K562 (cell line): ENCODE measurements at regions not wholly inside any gene's neighbourhood (a gene's known extent, or its start where the extent isn't known, plus 50 kb on each side); places are given as distances from the start of the nearest gene placed in this dataset.

ENCODE experiments used
- ARID2 ChIP-seq: fragments of 450-650 bp; IDR thresholded peaks from 2 replicates; pipeline ENCODE4 v1.6.1; 2017; ENCODE audit warnings: antibody characterized with exemption, mild to moderate bottlenecking
- DEAF1 ChIP-seq: fragments of 450-650 bp; formaldehyde crosslinking; IDR thresholded peaks from 2 replicates; pipeline ENCODE4 v1.4.0; 2020; ENCODE audit warnings: mild to moderate bottlenecking, moderate library complexity
- HINFP ChIP-seq: fragments of 450-650 bp; conservative IDR thresholded peaks from 2 replicates; pipeline ENCODE4 v1.6.1; 2016; ENCODE audit warnings: missing genetic modification characterization, low read depth, mild to moderate bottlenecking, control low read depth, missing compliant biosample characterization
- NR0B1 ChIP-seq: fragments of 450-650 bp; IDR thresholded peaks from one replicate; pipeline ENCODE4 v1.6.1; 2018; ENCODE audit warnings: mild to moderate bottlenecking, moderate library complexity; ENCODE audit not compliant: partially characterized antibody
- USF1 ChIP-seq: sonication (generic); formaldehyde crosslinking; IDR thresholded peaks from 2 replicates; pipeline ENCODE4 v1.9.0; 2022; ENCODE audit warnings: mild to moderate bottlenecking, missing genetic modification reagents
- ZBTB17 ChIP-seq: fragments of 450-650 bp; formaldehyde crosslinking; IDR thresholded peaks from 2 replicates; pipeline ENCODE4 v1.4.0; 2020; ENCODE audit warnings: mild to moderate bottlenecking
- ZNF184 ChIP-seq: sonication (generic); formaldehyde crosslinking; IDR thresholded peaks from 2 replicates; pipeline ENCODE4 v1.5.0; 2020; ENCODE audit warnings: missing genetic modification reagents
- ZNF318 ChIP-seq, 2 experiments: fragments of 450-650 bp; IDR thresholded peaks; 2 replicates each; pipeline ENCODE4 v1.6.1; 2016; ENCODE audit warnings: mild to moderate bottlenecking in 2 of 2, borderline replicate concordance in 1 of 2, low read depth in 1 of 2, moderate library complexity in 1 of 2
- ZNF592 ChIP-seq: fragments of 450-650 bp; IDR thresholded peaks from 2 replicates; pipeline ENCODE4 v1.6.1; 2017; ENCODE audit warnings: antibody characterized with exemption, mild to moderate bottlenecking

- TF ChIP-seq ZNF318 (IDR thresholded peaks at IDR 0.05; ENCODE audit: borderline replicate concordance in 1 of 2, low read depth in 1 of 2) (no peak), ZNF592 (no peak), USF1 (CRISPR knock-in tag) (no peak), ARID2 (no peak), NR0B1 (no peak), DEAF1 (CRISPR knock-in tag) (0 out of 2 replicates have a peak, but pooled peaks have one; percentile 29), ZBTB17 (no peak), ZNF184 (CRISPR knock-in tag) (no peak), HINFP (tag) (no peak)
Observed at GRCh38 chr15:31439328-31439727, 112.7 kb downstream of the KLF13 start (continued).
